IPS-NIHi7 (cell line): ENCODE measurements at regions not wholly inside any gene's neighbourhood (a gene's known extent, or its start where the extent isn't known, plus 50 kb on each side); places are given as distances from the start of the nearest gene placed in this dataset.

ENCODE experiments used
- DNase-seq: peaks from one replicate; pipeline ENCODE4 v3.0.0; 2012; ENCODE audit warnings: mixed read lengths; ENCODE audit errors: extremely low spot score

- no peak for DNase-seq
Measured at GRCh38 chr3:161798016-161798415, 301.4 kb downstream of the OTOL1 start.

DNA sequence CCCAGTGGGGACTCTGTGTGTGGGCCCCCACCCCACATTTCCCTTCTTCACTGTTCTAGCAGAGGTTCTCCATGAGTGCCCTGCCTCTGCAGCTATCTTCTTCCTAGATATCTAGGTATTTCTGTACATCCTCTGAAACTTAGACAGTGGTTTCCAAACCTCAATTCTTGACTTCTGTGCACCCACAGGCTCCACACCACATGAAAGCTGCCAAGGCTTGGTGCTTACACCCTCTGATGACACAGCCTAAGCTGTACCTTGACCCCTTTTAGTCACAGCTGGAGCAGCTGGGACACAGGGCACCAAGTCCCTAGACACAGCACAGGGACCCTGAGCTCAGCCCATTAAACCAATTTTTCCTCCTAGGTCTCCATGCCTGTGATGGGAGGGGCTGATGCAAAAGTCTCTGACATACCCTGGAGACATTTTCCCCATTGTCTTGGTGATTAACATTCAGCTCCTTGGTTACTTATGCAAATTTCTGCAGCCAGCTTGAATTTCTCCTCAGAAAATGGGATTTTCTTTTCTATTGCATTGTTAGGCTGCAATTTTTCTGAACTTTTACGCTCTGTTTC is 304.5 kb downstream of the OTOL1 start:
- no peak for DNase-seq

DNA sequence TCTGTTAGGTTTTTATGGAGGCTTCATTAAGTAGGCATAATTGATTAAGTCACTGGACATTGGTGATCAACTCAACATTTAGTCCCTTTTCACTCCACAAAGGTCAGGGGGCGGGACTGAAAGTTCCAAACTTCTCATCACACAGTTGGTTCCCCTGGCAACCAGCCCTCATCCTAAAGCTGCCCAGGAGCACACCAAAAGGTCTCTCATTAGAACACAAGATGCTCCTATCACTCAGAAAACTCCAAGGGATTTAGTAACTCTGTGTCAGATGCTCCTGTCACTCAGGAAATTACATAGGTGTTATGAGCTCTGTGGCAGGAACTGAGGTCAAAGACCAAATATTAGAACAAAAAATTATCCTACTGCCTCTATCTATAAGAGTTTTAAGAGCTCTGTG is 321.5 kb downstream of the OTOL1 start:
- no peak for DNase-seq

DNA sequence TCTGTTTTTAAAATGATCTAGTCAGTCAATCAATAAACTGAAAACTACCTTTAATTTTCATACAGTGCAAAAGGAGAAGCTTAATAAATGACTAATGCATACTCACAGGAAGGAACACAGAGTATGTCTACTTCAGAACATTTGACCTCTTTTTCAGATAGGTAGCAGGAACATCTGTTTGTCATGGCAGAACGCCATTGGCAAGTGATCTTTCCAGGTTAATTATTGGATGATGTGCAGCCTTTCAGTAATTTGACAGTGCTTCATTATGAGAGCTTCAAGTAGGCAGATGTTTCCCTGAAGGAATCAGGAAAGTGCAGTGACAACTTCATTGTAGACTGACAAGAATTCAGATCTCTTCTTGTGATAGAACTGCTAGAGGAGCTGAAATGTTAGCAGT is 325.0 kb downstream of the OTOL1 start:
- no peak for DNase-seq

DNA sequence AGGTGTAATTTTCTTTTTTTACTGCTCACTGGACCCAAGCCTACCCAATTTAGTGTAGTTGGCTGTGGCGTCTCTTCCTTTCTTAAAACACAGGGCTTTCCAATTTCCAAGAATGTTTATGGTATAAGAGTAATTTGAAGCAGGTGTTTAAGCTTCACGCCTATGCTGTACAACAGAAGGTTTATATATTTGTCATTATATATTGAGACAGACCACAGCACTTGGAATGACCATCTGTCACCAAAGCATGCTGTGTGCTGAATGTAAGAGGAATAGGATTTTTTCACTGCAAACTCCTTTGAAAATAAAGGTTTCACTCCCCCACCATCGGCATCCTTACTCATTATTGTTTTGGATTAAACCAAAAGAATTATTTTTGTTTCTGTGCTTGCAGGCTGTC is 325.7 kb downstream of the OTOL1 start:
- no peak for DNase-seq

GRCh38 chr3:161823910-161824309 is 327.3 kb downstream of the OTOL1 start:
- no peak for DNase-seq

DNA sequence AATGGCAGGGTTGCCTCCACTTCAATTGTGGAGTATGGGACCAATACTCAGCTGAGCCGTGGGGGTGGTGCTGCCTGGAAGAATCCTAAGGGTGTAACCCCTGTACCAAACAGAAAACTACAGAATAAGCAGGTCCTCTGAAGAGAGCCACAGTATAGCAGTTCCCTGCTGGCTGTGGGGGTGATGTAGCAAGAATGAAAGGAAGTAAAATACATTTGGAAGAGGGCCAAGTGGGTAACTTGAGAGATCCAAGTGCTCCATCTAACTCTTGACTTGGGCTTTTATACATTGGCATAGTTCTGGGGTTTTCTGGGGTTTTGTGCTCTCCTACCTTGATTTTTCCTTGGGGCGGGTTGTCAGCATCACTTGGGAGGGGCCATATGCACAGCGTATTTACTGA is 341.4 kb downstream of the OTOL1 start:
- no peak for DNase-seq

- no peak for DNase-seq
Measured at GRCh38 chr3:161848376-161848775, 351.8 kb downstream of the OTOL1 start.

DNA sequence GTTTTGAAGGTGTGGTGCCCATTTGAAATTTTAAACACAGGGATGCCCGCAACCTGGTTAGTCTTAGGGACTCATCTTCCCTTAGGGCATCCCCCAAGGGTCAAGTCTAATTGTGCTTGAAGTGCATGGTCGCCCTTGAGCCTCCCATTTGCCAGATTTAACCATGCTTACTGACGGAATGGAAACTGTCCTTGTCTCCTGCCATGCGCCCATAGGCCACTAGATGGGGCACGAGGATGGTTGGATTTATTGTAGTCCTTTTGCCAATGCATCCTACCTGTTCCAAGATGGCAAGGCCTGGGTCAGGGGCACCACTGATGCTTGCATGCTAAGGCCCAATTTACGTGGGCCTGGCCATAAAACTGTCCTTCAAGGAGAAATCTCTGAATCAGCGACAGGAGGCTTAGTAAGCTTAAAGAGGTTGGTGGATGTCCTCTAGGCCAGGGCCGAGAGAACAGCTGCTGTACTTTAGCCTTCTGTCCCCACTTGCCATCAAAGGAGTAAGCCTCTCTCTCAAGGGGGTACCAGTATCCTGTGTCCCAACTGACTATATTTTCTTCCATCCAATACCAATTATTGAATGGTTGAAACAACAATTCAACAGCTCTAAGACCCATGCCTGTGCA is 355.4 kb downstream of the OTOL1 start:
- peak; percentile 70 for DNase-seq

GRCh38 chr3:161852744-161853143 is 356.1 kb downstream of the OTOL1 start:
- DNase-seq: no peak

GRCh38 chr3:161854232-161854771 is 357.7 kb downstream of the OTOL1 start:
- peak; percentile 25 for DNase-seq

DNA sequence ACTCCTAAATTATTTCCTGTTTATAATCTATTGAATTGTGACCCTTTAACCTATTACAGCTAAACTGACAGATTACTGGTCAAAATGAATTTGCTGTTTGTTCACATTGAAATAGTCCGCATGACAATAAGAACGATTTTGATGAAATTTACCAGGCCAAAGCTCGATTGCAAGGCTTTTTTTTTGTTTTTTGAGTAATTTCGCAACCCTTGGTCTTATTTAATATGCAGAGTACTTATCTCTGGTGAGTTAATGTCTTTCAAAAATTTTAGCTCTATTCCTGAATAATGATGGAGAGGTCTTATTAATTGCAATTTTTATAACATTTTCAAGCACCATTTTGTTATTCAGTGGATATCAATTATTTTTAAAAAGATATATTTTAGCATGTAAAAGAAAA is 362.4 kb downstream of the OTOL1 start:
- DNase-seq: no peak

GRCh38 chr3:161859865-161860450 is 363.4 kb downstream of the OTOL1 start:
- DNase-seq: peak; percentile 12

- DNase-seq: no peak
Measured at GRCh38 chr3:161863775-161864174, 367.2 kb downstream of the OTOL1 start.

DNA sequence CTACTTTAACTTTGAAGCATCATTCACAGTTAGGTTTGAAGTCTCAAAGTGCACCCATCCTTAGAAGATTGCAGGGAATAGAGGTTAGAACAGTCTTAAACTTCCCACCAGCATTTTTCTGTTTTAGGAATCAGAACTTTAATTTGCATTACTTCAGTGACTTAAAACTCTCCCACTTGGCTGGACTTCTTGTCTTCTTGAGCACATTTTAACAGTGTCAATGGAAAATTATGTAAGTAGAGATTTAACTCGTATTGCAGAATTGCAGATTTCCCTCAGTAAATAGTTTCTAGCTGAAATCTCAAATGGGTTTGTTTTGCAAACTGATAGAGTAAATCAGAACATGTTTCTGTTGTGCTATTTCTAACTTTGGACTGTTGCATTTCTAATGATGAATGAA is 369.6 kb downstream of the OTOL1 start:
- no peak for DNase-seq

DNA sequence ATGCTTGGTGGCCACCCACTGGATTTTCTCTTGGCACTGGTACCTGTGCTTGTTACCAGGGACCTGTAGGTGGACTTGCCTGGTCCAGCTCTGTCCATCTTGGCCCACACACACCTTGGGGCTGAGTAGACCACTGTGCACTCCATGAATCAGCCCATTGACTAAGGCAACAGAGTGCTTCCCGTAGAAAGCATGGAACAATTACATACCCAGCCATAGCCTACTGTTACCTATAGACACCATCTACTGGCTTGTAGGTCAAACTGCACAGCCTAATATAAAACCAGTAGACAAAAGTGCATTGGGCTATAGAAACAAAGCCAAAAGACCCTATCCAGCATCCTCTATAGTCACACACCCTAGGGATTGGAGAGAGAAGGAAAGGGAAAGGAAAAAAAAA is 378.9 kb downstream of the OTOL1 start:
- no peak for DNase-seq

DNA sequence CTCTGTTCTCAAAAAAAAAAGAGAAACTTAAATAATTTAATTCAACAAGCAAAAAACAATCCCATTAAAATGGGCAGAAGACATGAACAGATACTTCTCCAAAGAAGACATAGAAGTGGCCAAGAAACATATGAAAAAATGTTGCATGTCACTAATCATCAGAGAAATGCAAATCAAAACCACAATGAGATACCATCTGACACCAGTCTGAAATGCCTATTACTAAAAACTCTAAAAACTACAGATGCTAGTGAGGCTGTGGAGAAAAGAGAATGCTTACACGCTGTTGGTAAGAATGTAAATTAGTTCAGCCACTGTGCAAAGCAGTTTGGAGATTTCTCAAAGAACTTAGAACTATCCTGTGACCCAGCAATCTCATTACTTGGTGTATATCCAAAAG is 382.9 kb downstream of the OTOL1 start:
- no peak for DNase-seq

- no peak for DNase-seq
Measured at GRCh38 chr3:161884830-161885229, 388.2 kb downstream of the OTOL1 start.

GRCh38 chr3:161890147-161890625 is 393.6 kb downstream of the OTOL1 start:
- peak; percentile 14 for DNase-seq

GRCh38 chr3:161893972-161894371 is 397.4 kb downstream of the OTOL1 start:
- no peak for DNase-seq

DNA sequence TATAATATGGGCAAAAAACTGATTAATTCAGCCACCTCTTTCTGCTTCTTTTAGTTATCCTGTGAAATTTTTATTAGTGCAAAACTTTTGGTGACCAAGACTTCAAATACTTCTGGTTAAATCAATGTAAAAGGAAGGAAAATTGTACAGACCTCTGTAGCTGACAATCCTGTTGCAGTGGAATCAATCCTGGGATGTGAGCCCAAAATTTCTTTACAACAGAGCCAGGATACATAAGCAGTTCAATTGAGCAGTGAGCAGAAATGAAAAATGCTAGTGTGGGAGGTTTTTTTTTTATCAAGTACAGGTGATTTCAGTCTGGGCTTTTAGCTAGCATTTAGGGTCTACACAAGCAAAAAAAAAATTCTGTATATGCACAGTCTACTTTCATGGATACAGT is 398.0 kb downstream of the OTOL1 start:
- no peak for DNase-seq

DNA sequence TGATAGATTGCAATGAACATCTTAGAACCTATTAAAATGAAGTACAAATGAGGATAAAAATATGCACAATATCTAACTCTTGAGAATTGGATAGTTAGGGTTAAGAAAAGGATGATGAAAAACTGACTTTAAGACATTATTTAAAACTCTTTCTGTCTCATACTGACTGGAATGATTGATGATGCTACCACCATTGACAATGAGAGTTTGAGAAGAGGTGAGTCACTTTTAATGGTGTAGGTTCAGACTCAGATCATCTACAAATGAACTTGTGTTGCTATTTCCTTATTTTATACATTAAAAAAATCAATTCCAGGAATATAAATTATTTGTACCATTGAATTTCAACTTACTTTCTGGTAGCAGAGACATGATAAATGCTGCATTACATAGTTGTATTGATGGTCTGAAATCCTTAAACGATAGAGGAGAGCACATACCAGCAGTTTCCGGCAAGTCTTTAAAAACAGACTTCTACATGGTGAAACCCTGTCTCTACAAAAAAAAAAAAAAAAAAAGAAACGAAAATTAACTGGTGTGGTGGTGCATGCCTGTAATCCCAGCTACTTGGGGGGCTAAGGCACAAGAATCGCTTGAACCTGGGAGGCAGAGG is 409.0 kb downstream of the OTOL1 start:
- no peak for DNase-seq
